ENCODE measurements at regions not wholly inside any gene's neighbourhood (a gene's known extent, or its start where the extent isn't known, plus 50 kb on each side); places are given as distances from the start of the nearest gene placed in this dataset.
"Not testable (repeated sequence)": the region's sequence is repeated elsewhere in the genome, so short reads cannot be mapped to it uniquely, and the experiment has no call there.

DNA sequence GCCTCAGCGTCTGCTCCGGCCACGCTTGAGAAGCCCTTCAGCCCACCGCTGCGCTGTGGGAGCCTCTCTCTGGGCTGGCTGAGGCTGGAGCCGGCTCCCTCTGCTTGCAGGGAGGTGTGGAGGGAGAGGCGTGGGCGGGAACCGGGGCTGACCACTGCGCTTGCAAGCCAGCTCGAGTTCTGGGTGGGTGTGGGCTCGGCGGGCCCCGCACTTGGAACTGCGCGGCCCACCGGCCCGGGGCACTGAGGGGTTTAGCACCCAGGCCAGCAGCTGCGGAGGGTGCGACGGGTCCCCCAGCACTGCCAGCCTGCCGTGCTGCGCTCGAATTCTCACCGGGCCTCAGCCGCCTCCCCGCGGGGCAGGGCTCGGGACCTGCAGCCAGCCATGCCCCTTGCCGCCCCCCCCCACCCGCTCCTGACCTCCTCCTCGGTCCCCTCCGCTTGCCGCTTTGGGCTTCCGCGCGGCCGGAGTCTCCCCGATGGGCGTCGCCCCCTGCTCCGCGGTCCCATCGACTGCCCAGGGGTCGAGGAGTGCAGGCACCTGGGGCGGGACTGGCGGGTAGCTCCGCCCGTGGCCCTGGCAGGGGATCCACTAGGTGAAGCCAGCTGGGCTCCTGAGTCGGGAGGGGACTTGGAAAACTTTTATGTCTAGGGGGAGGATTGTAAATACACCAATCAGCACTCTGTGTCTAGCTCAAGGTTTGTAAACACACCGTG is 106.7 kb downstream of the RAP2B start:
- DNase-seq (ENCODE audit: low spot score), result no peak

DNA sequence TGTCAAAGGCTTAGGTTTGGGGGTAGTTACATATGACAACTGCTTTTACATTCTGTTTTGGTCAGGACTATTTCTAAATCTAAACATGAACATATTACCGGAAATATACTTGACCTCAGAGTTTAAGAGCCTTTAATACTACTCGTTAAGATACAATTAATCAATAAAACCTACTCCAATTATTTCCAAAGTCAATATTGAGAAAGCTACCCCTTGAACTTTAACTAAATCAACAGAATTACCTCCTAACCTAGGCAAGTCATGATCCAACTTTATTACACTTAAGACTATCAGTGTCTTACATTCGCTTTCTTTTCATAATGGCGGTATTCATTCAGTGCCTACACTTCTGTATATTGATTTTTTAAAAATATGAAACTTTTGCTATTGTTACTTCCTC is 107.7 kb downstream of the RAP2B start:
- no peak for DNase-seq (ENCODE audit: low spot score)

DNA sequence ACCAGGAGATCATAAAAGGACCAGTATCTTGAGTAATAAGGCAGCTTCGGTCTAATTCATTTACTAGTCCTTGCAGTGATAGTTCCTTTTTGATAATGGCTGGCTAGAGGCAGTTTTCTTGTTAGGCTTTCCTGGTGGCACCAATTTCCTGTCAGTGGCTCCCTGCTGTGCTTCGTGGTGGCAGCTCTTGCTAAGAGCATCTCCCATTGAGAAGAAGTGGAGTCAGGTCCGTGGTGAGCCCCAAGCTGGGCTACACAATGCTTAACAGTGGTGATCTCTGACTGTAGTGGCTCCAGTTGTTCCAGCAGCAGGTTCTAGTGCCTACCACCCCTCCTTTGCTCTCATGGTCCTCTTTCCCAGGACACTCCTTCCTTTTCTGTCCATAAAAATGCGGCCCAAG is 111.2 kb downstream of the RAP2B start:
- no peak for DNase-seq (ENCODE audit: low spot score)

DNA sequence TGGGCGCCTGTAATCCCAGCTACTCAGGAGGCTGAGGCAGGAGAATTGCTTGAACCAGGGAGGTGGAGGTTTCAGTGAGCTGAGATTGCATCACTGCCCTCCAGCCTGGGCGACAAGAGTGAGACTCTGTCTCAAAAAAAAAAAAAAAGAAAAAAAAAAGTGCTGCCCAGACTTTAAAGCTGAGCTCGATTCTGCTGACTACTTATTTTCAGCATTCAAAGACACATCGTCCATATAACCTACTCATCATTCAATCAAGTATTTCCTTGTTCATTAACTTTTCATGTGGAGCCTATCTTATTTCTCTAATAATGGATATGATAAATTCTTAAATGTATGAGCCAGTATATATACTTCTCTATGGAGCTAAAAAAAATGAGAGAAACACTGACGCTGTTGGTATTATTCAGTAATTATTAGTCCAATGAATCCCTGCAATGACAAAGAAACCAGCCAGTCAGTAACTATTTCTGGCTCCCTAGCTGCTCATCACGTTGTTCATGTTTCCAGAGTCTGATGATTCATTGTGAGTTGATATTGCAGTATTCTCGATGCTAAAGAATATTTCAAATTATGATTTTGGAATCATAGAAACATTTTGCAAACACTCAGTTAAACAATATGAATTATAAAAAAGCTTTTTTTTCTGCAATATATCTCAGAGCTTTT is 111.9 kb downstream of the RAP2B start:
- DNase-seq (ENCODE audit: low spot score), result no peak

DNA sequence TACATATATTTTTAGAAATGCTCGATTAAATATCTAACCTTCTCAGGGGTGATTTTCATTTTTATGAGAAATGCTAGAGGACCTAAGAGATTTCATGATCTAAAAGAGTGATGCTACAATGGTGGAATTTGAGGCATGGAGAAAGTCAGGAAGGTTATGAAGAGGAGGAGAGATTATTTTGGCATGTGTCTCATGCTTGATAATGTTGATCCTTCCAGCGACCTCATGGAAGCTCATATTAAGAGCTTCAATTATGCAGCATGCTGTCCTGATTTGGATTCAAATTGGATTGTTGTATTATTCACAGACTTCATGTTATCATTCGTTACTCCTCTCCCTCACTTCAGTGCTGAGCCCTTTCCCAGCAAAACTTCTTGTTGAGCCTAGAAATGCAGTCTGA is 112.5 kb downstream of the RAP2B start:
- no peak for DNase-seq (ENCODE audit: low spot score)

DNA sequence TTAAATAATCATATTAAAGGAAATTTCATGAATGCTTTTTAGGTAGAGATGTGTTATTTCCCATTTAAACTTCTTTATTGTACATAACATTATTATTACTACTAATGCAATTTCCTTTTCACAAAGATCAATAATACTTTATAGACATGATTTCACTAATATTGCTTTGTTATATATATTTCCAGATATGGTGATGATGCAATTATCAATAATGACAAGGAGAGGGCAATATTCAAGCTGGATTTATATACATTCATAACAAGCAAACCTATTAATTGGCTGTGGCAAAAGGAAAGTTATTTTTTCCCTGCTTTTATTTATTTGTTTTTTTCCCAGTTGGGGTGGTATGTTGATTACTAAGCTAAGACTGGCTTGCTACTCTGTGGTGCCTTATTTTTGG is 113.5 kb downstream of the RAP2B start:
- no peak for DNase-seq (ENCODE audit: low spot score)

DNA sequence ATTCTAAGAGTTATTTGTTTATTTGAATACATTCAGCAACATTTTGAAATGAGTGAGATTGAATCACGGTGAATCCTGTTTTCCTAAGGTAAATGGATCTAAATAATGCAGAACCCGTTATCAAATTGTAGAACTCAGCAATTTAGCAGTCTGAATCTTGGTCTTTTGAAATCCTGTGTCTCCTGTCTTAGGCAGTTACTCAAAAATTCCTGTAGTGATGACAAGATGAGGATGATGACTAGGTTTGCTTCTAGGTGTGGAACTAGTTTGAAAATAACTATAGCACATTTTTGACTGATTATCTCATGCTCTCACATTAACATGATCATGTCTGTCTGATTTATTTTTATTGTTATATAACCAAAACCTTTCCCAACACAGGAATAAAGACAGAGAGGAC is 115.0 kb downstream of the RAP2B start:
- DNase-seq (ENCODE audit: low spot score), result no peak

DNA sequence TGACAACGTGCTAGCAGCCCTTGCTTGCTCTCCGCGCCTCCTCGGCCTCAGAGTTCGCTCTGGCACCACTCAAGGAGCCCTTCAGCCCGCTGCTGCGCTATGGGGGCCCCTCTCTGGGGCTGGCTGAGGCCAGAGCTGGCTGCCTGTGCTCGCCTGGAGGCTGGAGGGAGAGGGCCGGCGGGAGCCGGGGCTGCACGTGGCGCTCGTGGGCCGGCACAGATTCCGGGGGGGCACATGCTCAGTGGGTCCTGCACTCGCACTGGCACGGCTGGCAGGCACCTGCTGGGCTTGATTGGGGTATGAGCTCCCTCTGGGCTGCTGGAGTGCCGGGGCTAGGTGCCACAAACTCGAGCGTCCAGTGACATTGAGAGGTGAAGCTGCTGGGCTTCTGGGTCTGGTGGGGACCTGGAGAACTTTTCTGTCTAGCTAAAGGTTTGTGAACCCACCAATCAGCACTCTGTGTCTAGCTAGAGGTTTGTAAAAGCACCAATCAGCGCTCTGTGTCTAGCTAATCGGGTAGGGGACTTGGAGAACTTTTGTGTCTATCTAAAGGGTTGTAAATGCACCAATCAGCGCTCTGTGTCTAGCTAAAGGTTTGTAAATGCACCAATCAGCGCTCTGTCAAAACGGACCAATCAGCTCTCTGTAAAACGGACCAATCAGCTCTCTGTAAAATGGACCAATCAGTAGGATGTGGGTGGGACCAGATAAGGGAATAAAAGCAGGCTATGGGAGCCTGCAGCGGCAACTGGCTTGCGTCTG is 119.4 kb downstream of the RAP2B start:
- not testable (repeated sequence) for DNase-seq (ENCODE audit: low spot score)

DNA sequence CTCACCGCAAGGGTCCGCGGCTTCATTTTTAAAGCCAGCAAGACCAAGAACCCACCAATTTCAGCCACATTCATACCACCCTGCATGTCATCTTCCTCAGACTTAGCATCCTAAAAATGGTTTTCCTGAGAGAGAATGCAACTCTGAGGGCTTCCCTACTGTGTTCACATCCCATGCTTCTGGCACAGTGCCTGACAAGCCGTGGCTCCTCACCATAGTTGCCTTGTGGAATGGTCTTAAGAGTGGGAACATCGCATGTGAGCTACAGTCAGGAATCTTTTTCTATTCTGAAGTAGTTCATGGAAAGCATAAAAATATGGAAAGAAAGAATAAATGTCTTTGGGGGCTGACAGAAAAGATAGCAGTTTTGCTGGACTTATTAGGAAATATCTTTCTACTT is 120.3 kb downstream of the RAP2B start:
- no peak for DNase-seq (ENCODE audit: low spot score)

DNA sequence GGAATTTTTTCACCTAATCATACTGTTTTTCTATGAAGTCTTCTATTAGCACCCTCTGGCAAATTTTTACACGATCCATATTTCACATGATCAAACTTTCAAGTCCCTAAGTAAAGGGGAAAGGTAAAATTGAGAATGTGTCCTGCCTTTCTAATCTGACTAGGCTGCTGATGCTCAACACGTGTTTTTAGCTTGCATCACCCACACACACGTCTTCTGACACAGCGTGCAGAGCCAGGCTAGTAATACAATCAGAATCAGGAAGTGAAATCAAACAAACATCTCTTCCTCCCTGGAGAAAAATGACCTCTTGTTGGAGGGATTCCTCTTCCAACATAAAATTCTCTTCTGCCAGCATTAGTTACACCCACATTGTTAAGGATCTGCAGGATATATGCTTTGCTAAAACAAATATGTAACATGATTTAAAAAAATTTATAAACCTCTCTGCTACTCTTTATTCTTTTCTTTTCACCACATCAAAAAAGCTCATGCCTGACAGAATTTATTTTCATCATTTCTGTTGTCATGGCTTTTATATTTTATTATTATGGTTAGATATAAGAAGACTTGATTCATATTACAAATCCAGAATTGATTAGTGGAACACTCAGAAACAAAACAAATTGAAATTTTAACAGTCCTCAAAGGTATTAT is 122.4 kb downstream of the RAP2B start:
- no peak for DNase-seq (ENCODE audit: low spot score)

DNA sequence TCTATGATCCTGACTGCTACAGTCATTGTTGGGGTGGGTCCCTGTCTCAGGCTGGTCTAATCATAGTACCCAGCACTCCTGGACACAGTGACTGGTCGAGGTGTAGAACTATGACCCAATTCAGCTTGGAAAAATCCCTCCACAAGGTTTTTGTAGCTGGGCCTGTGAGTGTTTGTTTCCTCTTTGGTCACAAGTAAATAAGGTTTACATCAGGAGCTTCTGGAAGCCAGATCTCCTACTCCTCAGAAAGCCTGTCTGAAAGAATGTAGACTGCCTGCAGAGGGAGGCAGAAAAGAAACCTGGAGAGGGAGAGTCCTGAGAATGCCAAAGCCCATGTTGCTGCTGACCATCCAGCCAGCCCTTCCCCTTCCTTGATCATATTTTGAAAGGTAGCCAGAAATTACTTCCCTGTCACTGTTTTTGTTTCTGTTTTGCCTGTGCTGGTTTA is 123.2 kb downstream of the RAP2B start:
- no peak for DNase-seq (ENCODE audit: low spot score)

DNA sequence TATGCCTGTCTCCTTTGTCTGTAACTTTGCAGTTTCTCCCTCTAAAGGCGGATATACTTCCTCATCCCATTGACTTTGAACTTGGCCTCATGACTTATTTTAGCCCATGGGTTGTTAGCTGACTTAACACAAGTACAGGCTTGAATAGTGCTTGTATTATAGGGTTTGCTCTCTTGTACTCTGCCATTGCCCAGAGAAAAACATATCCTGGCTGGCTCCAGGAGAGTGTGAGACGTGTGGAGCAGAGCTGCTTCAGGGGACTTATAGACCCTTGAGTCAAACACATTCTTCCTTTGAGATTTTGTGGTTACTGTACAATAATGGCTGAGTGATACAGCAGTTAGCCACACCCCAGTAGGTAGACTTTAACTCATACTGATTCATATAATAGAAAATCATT is 124.0 kb downstream of the RAP2B start:
- no peak for DNase-seq (ENCODE audit: low spot score)

DNA sequence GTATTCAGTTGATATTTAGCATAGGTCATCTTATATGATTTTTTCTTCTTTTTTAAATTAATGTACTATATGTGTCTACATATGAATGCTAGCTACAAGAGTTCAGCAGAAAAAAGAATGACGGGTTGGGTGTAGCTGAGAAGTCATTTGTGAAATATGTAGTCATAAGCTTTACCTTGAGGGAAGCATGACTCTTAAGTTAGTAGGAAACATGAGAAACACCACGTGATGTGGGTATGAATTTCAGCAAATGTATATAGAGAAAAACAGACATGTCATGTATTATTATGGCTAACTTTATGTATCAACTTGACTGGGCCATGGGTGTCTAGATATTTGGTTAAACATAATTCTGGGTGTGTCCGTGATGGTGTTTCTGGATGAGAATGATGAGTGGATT is 125.0 kb downstream of the RAP2B start:
- DNase-seq (ENCODE audit: low spot score), result no peak

DNA sequence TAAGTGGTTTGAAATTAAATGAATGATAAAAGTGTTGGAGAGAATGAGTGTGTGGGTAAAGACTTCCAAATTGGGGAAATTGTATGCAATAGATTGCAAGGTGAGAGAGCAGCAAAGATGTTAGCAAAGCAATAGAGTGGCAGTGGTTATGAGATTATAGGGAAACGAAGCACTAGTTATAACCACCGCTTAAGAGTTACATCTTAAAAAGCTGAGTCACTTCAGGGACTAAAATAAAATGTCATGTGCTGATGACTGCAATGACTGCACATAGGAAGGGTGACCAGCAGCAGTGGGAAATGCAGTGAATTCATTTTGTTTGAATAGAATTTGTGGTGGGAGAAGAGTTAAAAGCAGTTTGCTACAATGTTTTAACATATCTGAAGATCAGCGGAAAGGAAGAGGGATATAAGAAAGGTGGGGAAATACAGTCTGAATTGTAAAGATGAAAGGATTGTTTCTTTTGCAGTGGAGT is 127.3 kb downstream of the RAP2B start:
- no peak for DNase-seq (ENCODE audit: low spot score)

DNA sequence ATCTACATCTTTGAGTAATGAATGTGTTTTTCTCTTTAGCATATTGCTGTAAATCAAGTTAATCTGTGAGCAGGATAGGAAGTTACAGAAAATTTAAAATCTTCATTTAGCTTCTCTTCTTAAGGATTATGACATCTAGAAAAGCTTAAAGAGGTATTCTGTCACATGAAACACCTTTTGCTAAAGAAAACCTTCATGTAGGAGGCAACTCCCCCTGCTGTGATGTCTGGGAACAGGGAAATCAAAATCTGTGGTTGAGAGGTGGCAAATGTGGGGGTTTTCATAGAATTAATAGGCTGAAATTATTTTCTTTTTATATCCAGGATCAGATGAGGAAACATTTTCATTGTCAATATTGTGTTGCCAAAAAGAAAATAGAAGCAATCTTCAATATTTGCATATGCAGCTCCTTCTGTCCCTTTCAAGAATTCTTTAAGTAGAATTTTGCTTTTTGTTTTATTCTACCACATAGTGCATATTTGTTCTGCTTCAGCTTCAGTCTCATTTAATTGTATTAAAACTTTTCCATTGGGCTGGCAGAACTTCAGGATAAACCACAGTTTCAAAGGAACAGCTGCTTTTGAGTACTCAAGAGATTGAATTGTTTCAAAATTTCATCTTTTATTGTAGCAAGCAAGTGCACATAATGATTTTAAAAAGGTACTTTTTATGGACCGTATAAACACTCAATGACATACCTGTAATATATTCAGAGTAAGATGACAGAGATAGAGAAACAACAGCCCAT is 128.4 kb downstream of the RAP2B start:
- DNase-seq (ENCODE audit: low spot score), result no peak

DNA sequence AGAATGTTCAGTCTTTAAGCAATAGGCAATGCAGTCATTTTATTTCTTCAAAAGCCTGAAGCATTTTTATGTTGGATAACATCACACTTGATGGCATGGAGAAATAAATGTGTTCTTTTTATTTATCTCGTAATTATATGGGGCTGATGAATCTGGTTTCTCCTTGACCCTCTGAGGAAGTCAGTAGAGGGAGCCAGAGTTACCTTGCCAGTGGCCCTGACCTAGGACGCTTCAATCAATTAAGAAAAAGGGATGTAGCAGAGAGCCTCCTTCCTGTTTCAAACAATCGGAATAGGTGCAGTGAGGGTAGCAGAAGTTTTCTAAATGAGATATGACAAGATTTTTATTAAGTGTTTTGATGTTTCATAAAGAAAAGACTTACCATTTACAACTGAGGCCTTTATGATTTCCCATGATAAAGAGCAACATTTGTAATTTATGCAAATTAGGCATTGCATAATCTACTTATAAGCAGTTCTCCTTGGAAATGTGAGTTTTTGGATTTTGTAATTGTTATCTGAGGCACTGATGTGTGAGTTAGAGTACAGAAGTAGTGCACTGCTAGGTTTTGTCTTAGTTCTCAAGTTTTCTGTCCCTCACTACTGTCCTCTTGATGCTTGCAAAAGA is 129.1 kb downstream of the RAP2B start:
- no peak for DNase-seq (ENCODE audit: low spot score)

DNA sequence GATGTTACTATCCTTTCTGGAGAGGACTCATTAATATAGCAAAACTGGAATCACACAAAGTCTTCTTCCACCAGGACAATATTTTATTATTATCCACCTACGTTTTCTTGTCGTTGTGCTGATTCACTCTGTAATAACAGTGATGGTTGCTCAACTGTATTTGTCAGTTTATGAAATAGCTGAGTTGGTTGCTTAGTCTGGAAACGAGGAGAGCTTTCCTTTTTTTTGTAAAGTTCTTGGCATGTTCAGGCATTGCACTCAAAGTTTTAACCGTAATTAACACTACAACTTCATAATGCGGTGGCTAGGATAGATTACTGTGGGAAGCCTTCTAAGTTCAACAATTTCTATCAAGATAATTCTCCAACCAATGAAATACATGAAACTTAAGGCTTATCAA is 131.2 kb downstream of the RAP2B start:
- DNase-seq (ENCODE audit: low spot score), result no peak

DNA sequence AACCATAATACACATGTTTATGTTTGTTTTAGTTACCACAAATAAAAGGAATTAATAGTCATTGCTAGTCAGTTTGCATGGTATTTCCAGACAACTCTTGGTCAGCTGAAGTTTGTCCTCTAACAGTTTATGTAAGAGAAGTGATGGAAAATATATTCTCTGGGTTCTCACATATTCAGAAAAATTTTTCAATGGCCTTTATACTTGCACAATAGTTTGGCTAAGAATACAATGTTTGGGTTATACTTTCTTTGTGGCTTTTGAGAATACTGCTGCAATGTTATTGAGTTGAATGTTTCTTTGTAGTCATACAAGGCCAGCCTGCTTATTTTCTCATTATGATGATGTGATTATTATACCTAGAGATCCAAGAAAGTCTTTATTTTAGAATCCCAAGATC is 133.9 kb downstream of the RAP2B start:
- DNase-seq (ENCODE audit: low spot score), result no peak

DNA sequence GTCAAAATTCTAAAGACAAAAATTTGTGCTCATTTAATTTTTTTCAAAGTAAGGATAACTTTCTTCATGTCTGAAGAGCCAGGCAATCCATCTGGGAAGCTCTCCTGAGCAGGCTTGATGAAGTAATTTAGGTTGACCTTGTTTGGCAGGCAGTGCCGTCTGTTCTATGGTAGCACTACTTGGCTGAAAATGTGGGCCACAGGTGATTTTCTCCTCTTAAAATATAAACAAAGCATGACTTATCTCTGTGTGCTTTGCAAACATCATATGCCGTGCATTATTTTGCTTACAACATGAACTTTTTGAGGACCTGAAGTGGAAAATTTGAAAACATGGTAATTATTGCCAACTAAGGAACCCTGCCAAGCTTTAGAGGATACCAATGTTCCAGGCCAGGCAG is 143.2 kb downstream of the RAP2B start:
- DNase-seq (ENCODE audit: low spot score), result no peak

DNA sequence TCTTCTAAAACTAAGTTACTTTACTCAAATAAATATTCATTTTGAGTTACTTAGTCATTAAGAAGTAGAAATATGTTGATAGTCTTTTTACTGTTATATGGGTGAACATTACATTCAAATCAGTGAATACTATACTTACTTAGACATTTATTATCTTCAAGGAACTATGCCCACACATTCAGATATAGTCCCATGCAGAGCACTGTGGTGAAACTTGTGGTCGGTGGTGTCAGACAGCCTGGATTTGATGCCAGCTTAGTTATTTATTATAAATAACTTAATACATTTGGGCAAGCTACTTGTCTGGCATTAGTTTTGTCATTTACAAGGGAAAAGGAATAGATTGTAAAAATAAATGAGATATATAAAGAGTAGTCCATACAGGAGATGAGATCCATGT is 149.5 kb downstream of the RAP2B start:
- no peak for DNase-seq (ENCODE audit: low spot score)

DNA sequence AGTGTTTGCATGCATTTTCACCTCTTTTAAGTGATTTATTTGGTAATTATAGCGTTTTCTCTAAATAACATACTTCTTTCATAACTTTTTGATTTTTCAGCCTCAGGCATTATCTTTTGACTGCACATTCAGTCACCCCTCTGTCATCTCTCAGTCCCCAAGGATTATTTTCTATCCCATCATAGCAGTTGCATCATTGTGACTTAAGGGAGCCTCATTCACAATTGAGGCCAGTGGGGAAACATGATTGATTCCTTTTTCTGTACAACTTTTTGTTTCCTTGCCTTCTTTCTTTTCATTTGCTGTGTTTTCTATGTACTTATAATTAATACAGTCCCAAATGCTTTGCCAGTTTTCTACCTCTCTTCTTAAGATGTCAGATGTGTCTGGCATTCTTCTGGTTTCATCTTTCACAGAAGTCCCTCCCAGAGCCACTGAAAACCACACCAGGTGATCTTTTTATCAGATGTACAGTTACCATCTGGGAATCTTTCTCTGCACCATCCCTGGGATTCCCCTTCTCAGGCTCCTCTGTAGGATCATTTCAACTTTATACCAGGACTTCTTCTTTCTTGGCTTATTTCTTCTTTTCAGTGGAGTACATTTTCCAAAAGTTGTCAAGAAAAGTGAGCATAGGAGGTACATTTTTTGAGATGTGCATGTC is 151.4 kb downstream of the RAP2B start:
- DNase-seq (ENCODE audit: low spot score), result no peak
